Pons (tissue), 1 donor: ENCODE measurements at regions not wholly inside any gene's neighbourhood (a gene's known extent, or its start where the extent isn't known, plus 50 kb on each side); places are given as distances from the start of the nearest gene placed in this dataset.
"Not testable (repeated sequence)": the region's sequence is repeated elsewhere in the genome, so short reads cannot be mapped to it uniquely, and the experiment has no call there.

Experiments used
- DNase-seq: peaks from one replicate; pipeline ENCODE4 v3.0.0-alpha.2; 2016; ENCODE audit warnings: low spot score

DNA sequence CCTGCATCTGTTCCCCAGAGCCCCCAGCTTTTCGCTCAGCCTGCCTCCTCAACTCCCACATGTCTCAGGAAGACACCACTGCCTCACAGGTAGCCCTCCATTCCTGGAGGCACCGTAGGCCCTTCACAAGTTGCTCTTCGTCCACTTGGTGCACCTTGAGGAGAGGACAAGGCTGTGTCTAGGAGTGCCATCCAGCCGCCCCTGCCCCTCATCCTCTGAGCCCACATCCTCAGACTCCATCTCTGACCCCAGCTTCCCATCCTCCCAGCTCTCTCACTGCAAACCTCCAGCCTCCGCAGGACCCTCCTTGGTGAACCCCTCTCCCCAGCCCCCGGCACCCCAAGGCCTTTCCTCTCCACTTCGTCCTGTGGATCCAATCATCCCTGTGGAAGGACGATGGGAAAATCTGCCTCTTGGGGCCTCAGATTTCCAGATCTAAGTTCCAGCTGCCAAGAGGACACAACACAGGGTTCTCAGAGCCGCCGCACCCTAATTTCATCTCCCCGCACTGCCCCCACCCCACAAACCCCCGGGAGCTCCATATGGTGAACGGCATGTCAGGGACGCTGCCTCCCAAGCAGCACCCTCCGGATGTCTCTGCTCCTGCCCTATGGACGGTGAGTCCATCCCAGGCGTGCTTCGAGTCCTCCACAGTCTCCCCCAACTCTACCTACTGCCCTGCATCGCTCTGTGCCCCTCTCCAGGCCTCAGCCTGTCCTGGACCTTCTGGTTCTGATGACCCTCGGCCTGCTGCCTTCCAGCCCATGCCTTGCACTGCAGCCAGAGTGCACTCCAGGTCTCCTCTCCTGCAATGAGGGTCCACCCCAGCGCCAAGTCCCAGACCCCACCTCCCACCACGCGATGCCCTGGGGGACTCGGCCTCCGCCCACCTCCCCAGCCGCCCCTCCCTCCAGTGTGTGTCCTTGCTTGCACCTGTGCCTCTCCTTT lies 314.1 kb upstream of the DIO3 start:
- no peak for DNase-seq

DNA sequence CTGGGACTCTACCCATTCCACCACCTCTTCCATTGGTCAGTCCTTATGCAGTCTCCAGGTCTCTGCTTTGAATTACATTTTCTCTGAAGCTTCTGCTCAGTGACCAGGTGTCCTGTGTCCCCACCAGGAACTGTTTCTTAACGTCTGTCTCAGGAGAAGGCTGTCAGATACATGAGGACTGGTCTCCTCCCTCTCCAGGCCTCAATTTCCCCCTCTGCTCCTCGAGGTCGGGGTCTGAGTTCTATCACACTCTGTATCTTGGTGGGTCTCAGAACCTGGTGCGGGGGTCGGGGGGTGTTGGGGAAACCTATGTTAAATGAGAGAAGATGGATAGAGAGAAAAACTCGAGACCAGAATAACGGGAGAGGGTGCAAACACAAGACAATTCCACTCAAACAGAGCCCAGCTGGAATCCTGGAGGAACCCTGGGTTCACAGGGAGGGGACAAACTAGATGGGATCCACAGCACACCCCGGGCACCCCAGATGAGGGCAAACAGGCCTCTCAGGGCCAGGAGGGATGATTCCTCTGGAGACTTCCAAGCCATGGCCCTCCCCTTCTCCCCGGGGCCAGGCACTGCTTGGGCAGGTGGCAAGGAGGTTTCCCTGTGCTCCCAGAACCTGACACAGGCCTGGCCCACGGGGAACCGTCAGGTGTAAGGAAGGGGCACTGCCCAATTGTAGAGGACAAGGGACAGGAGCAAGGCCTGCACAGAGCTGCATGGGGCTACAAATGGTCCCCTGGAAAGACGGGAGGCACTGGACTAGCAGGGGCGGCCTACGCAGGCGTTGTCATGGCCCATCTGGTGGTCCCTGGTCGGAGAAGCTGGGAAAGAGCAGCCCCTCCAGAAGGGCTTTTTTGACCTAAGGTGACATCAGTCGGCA lies 313.2 kb upstream of the DIO3 start:
- no peak for DNase-seq

DNA sequence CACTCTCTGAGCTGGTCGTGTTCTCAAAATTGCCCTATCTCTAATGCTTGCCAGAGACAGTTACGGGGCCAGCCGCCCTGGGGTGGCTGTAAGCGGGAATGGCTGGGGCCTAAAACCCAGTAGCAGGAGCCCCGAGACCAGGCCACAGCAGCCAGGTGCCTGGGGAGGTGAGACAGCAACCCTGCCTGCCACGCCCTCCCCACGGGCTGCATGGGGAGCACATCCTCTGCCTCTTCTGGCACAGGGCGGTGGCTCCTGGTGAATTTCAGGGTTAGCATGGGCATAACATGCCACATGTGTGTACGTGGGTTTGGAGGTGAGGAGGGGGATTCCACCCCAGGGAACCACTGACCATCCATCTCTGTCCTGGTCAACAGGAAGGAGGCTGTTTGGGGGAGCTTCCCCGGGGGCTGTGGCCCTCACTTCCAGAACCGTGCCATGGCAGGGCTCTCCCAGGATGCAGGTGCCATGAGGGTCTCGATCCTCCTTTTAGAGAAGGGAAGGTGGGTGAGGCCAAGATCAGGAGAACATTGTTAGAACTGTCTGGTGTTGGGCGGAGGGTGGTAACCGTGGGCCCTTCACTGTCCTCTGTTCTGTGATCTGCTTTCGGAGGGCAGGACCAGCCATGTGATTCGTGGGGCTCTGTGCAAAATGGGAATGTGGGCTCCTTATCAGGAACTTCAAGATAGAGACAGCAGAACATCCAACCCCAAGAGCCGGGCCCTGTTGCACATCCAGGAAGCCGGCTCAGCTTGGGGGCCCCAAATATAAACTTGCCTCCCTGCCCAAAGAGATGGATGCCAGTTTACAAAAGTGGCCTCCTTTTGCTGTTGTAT lies 312.2 kb upstream of the DIO3 start:
- no peak for DNase-seq

DNA sequence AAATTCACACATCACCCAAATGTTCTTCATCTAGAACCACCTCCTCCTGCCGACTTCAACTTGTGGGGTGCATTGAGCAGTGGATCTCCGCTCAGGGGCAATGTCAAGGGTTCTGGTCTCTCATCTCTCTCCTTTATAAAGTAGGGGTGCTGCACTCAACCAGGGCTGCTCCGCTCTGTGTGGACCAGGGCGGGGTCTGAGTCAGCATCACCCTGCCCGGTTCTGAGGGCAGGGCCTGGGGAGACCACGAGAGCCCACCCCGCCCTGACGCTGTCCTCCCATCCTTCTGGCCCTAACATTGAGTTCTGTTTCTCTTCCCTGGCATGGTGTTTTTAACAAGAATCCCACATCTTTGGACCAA lies 311.6 kb upstream of the DIO3 start:
- DNase-seq: no peak

DNA sequence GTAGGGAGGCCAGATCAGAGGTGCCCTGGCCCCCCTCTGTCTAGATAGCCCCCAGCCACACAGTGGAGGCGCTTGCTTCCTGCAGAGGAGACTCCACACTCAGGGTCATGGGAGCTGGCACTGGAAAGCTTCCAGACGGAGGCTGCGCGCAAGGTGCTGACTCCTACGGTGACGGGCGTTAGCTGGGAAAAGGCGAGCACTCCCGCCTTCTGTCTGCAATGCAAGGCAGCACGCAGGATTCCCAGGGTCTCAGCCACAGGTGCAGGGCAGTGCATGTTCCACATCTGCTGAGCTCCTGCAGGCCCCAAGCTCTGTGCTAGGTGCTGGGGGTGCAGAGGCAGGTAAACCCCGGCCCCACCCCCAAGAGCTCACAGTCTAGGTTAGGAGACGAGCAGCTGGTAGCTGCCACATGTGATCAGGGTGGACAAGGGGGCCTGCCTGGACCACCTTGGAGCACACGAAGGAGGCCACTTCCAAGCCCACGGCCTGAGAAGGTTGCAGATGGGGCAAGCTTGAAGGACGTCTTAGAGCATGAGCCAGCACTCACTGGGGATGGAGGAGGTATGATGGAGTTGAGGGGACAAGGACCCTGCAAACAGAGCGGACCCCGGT lies 310.9 kb upstream of the DIO3 start:
- DNase-seq: no peak

DNA sequence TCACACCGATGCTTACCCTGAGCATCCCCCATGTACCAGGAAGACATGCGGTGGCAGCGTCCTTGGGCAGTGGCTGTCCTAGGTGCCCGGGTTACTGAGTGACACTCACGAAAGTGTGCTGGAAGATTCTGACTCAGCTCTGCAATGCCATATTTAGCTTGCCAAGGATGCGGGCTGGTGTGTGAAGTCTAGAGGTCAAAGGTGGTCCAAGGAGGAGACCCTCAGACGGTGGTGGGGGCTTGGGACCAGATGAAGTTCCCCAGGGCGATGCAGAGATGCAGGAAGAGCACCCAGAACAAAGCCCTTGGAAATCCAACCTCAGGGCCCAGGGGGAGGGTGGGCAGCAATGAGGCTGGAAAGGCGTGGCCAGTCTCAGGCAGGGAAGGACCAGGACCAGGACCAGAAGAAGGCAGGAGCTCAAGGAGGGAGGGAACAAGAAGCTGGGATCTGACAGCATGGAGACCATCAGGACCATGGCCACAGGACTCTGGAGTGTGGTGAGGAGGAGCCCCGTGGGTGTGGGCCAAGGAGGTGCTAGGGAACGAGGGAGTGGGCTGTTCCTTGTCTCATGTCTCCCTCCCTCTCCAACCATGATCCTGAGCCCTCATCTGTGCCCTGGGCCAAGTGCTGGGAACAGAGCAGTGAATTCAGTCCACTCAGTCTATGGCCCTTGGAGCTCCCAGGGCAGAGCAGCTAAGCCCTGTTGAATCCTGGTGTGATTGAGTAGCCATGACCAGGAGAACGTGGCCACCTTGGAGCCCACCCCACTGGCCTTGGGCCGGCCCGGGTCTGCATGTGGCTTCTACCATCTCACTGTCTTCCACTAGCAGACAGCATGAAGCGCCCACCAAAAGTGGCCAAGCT lies 310.1 kb upstream of the DIO3 start:
- no peak for DNase-seq

DNA sequence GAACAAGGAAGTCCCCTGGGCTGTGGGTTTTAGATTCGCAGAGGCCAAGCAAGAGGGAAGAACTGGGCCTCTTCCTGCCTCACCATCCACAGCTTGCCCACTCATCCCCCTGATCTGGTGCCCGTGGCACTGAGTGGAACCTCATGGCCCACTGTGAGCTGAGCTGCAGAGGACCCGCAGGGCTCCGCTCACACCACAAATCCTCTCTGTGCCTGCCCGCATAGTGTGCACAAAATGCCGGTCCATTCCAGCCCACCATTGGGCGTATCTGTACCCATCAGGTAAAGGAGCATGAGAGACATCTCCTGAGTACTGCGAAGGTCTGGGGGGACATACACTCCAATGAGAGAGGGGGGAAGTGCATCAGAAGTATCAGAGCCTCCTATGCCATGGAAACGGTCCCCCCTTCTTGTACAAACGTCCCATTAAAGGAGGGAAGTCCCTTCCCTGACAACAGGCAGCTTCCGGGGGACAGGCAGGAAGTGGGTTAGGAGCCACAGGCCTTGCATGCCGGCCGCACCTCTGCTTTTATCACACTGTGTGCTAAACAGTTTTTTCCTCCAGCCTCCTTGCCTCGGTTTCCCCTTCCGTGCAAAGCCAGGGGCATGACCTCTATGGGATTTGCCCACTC lies 309.4 kb upstream of the DIO3 start:
- DNase-seq: no peak

DNA sequence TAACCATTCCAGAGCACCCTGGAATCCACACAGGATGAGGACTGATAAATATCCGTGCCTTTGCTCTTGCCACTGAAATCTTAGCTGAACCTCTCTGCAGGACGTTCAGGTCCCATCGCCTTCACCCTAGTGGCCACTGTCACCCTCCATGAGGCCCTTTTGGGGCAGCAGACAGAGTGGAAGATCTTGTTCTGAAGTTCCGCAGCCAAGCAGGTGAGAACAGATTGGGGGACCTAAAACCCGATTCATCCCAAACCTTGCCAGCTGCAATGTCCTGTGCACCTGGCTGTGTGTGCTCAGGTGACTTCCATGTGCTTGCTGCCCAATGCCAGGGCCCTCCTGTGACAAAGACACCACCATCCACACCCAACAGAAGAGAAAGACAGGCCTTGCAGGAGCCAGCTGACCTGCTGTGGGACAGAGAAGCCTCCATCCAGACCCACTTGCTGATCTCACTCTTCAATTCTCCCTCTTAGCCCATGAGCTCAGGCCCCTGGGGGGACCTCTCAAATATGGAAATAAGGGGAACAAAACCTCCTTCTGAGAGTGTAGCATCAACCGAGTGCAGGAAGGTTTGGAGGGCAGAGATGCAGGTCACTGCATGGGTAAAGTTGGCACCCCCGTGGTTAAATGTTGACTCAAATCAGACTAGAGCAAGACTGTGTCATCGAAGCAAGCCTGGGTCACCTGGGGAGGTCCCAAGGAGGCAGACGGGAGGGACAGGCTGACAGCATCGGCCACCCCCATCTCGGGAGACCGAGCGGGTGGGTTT lies 308.7 kb upstream of the DIO3 start:
- DNase-seq: no peak

DNA sequence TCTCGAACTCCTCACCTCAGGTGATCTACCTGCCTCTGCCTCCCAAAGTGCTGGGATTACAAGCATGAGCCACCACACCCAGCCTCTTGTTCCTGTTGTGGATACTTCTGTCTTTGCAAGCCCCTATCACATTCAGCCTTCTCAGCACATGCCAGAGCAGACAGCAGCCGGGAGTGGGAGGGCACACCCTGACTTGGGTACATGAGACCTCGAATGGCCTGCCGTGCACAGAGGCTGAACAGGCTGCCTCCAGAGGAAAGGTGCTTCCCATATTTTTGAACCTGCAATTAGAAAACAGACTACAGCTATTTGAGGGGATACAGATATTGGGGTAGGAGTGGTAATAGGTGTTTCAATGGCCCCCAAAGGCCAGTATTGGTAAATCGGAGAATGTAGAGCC lies 307.3 kb upstream of the DIO3 start:
- no peak for DNase-seq

DNA sequence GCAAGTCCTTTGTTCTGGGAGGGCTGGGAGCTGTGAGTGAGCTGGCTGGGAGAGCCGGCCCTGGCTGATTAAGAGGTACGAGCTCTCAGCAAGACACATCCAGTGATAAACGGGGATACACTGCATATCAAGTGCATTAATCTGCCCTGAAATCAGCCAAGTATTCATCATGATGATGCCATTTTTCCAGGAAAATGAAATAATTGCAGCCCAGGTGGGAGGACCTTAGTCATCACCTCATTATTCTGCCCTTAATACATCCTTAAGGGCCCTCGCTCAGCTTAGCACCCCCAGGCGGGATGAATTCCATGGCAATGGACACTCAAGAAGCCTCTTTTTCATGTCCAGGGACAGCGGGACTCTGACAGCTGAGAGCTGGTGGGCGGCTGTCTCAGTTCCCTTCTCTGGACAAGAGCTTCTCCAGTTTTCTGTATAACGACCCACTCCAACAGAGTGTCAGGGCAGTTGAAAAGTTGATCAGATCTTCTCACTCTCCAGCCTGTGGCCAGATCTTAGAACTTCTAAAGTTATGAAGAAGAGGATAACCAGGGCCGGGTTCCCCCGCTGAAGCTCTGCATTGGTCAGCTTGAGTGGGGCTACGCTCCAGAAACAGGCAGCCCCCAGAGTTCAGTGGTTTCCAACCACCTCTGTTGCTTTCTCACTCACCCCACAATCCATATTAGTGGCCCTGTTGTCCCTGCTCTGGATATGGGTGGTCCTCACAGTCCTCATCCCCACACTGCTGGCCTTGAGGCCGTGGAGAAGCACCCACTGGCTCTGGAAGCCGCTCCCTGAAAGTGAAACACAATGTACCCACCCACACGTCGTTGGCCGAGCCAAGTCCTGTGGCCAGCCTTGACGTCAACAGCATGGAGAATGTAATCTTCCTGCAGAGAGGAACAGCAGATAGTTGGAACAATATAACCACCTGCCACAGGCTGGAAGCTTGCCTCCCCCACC lies 306.2 kb upstream of the DIO3 start:
- no peak for DNase-seq

DNA sequence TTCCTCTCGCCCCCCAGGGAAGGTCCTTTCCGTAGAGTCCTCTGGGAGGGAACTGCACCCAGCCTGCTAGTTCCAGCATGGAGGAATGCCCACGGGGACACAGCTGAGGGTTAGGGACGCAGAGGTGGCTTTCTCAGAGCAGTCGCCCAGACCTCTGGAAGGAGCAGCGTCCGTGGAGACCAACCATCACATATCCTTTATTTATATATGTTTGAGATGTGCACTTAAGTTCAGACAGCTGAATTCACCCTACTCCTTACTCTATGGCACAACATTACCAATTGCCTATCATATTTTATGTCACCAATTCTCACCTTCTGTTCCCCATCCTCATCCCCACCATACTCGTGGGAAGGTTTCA lies 305.6 kb upstream of the DIO3 start:
- DNase-seq: no peak

DNA sequence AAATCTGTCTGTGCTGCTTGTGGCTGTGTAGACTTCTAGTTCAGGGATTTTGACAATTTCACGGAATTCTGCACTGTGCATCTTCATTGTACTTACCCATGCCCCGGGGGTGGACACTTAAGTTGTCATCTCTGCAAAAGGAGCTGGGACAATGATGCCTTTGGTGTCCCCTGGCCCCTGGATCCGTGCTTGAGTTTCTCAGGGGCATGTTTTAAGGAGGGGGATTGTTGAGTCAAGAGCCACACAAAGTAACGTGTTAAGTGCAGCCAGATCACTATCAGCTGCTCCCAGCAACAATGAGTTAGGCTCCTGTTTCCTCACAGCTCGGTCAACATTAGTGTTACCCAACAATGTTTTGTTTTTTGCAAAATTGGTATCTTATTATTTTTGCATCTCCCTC lies 305.0 kb upstream of the DIO3 start:
- no peak for DNase-seq

DNA sequence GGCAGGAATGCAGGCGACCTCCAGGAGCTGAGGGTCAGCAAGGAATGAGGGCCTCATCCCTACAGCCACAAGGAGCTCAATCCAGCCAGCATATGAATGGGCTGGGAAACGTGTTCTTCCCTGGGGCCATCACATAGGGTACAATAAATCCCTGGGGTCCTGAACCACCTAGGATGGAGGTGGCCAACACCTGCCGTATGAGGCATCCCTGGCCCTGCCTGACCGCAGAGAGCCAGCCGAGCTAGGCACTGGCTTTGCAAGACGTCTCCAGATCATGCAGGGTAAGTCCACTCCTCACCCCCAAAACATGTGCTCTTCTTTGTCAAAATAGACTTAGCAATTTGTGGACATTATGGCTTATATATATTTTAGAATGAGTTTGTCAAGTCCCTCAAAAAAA lies 303.7 kb upstream of the DIO3 start:
- DNase-seq: no peak

DNA sequence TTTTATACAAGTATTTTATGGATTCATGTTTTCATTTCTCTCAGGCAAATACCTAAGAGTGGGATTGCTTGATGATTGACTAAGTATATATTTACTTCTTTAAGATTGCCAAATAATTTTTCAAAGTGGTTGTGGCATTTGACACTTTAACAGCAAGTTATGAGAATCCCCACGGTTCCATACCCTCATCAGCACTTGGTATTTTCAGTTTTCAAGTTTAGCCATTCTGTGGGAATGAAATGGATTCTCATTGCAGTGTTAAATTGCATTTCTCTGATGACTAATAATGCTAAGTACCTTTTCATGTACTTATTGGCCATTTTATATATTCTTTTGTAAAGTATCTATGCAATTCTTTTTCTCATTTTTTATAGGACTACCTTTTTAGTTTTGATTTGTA lies 301.5 kb upstream of the DIO3 start:
- DNase-seq: no peak

DNA sequence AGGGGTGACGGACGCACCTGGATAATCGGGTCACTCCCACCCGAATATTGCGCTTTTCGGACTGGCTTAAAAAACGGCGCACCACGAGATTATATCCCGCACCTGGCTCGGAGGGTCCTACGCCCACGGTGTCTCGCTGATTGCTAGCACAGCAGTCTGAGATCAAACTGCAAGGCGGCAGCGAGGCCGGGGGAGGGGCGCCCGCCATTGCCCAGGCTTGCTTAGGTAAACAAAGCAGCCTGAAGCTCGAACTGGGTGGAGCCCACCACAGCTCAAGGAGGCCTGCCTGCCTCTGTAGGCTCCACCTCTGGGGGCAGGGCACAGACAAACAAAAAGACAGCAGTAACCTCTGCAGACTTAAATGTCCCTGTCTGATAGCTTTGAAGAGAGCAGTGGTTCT lies 294.9 kb upstream of the DIO3 start:
- DNase-seq: not testable (repeated sequence)

DNA sequence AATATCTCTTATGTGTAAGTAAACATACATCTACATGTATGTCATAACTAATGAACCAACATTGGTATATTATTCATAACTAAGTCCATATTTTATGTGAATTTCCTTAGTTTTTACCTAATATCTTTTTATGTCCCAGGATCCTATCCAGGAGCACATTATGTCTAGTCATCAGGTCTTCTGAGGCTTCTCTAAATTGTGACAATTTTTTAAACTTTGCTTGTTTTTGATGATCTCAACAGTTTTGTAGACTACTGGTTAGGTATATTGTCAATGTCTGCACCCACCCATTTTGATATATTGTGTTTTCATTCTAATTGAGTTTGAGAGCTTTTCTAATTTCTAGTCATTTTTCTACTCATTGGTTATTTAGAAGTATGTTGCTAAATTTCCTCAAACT lies 288.2 kb upstream of the DIO3 start:
- DNase-seq: no peak

DNA sequence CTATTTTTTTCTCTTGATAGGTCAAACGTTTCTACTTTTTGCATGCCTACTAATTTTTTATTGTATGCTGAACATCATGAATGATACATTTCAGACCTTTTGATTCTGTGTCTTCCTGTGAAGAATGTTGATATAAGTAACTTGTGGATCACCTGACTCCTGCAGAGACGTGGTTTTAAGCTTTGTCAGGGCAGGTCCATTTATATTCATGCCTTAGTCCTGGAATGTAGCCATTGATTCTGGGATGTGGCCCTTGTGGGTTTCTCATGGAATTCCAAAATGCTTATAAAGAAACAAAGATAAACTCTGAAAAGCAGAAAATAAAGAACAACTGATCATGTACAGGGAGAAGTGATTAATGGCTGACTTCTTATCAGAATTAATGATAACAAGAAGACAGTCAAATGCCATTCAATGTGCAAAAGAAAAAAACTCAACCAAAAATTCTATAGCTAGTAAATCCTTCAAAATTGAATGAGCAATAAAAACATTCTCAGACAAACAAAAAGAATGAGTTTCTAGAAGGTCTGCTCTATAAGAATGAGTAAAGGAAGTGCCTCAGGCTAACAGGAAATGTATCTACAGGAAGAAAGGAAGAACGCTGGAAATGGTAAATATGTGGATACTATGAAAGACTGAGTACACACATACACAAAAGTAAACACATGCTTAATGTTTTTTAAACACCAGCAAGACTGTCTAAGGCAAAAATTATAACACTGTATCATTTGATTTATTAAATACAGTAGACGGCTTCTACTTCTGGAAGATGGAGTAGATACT lies 284.8 kb upstream of the DIO3 start:
- no peak for DNase-seq

DNA sequence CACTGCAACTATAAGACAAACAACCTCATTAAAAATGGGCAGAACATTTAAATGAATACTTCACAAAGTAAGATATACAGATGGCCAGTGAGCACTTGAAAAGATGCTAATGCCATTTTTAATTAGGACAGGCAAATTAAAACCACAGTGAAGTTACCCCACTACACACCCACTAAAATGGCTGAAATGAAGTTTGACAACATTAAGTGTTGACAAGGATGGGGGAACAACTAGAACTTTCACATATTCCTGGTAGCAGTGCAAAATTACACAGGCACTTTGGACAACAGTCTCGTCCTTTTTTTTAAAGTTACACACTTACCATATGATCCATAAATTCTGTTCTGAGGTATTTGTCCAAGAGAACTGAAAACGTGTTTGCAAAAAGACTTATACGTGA lies 278.9 kb upstream of the DIO3 start:
- DNase-seq: no peak
